Muscle of leg (tissue), 3 donors: ENCODE measurements at regions not wholly inside any gene's neighbourhood (a gene's known extent, or its start where the extent isn't known, plus 50 kb on each side); places are given as distances from the start of the nearest gene placed in this dataset.

Source experiments
- DNase-seq: peaks from one replicate; pipeline ENCODE4 v3.0.0; 2013
- H3K27ac ChIP-seq: one replicate; pipeline ENCODE4 v1.5.1; 2013; ENCODE audit warnings: mild to moderate bottlenecking, low read length, control low read depth
- H3K27me3 ChIP-seq: one replicate; pipeline ENCODE4 v1.6.1; 2013; ENCODE audit warnings: low read length; ENCODE audit not compliant: control insufficient read depth, insufficient read depth
- H3K36me3 ChIP-seq: one replicate; pipeline ENCODE4 v1.6.1; 2013; ENCODE audit warnings: low read length; ENCODE audit not compliant: control insufficient read depth, insufficient read depth
- H3K4me1 ChIP-seq: one replicate; pipeline ENCODE4 v1.6.1; 2013; ENCODE audit warnings: low read length; ENCODE audit not compliant: control insufficient read depth, insufficient read depth
- H3K4me3 ChIP-seq: one replicate; pipeline ENCODE4 v1.5.1; 2013; ENCODE audit warnings: low read length, control low read depth
- H3K9me3 ChIP-seq: replicated peaks from 2 replicates; pipeline ENCODE4 v1.6.1; 2013; ENCODE audit warnings: low read depth, low read length; ENCODE audit not compliant: control insufficient read depth
- WGBS: methylation state at CpG from one replicate; pipeline ENCODE4 v1.1.5; 2013; ENCODE audit warnings: missing lambda C conversion rate; ENCODE audit not compliant: insufficient coverage; 5-methylcytosine and 5-hydroxymethylcytosine counted together

DNA sequence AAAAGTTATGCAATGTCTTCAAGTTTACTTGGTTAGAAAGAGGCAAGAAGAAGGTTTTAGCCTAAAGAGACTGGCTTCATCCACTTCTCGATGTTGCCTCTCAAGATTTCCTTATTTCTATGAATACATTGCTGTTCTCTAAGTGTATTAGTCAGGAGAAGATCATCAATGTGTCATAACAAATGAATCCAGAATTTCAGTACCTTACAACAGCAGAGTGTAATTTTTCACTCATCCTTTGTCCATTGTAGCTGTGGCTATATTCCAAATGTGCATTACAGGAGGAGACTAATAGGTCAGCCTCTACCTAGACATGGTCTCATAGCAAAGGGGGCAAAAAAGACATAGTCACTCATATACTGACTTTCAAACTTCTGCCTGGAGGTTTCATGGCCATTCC is 579.1 kb downstream of the PRKD1 start:
- Histone ChIP-seq H3K36me3 (no peaks in the 10 kb centered on the region), H3K4me3 (no peak overlapping the region), H3K9me3 (no peaks in the 10 kb centered on the region), H3K4me1 (no peaks in the 10 kb centered on the region), H3K27ac (no peak overlapping the region), H3K27me3 (no peaks in the 10 kb centered on the region)
- DNase-seq, result no peak
- WGBS, result no CpG with 5 or more reads among the region's 1 CpG

GRCh38 chr14:29350496-29350895 is 577.2 kb downstream of the PRKD1 start:
- H3K4me1 ChIP-seq, result no peaks in the 10 kb centered on the region
- no peaks in the 10 kb centered on the region for H3K36me3 ChIP-seq
- H3K27me3 ChIP-seq, result no peaks in the 10 kb centered on the region
- no CpG with 5 or more reads among the region's 3 CpGs for WGBS
- H3K27ac ChIP-seq, result no peak overlapping the region
- H3K4me3 ChIP-seq, result no peak overlapping the region
- no peaks in the 10 kb centered on the region for H3K9me3 ChIP-seq
- DNase-seq, result no peak

- Histone ChIP-seq H3K36me3 (no peaks in the 10 kb centered on the region), H3K4me3 (no peak overlapping the region), H3K27me3 (no peaks in the 10 kb centered on the region), H3K9me3 (no peaks in the 10 kb centered on the region), H3K4me1 (no peaks in the 10 kb centered on the region), H3K27ac (no peak overlapping the region)
- WGBS, result no CpG with 5 or more reads among the region's 4 CpGs
- no peak for DNase-seq
These were observed 575.5 kb downstream of the PRKD1 start for GRCh38 chr14:29351996-29352705.

GRCh38 chr14:29352706-29353080 is 575.0 kb downstream of the PRKD1 start:
- WGBS, result no CpG with 5 or more reads among the region's 1 CpG
- no peak for DNase-seq
- no peak overlapping the region for H3K4me3 ChIP-seq

GRCh38 chr14:29353513-29353912 is 574.1 kb downstream of the PRKD1 start:
- Histone ChIP-seq H3K9me3 (no peaks in the 10 kb centered on the region), H3K4me1 (no peaks in the 10 kb centered on the region), H3K27ac (no peak overlapping the region), H3K4me3 (no peak overlapping the region), H3K27me3 (no peaks in the 10 kb centered on the region), H3K36me3 (no peaks in the 10 kb centered on the region)
- WGBS, result 71% methylated on average over 5 of the region's 5 CpGs
- no peak for DNase-seq

More at GRCh38 chr14:29352706-29353080, 575.0 kb downstream of the PRKD1 start:
- H3K27me3 ChIP-seq, result no peaks in the 10 kb centered on the region
- no peaks in the 10 kb centered on the region for H3K4me1 ChIP-seq
- no peaks in the 10 kb centered on the region for H3K9me3 ChIP-seq
- no peak overlapping the region for H3K27ac ChIP-seq
- no peaks in the 10 kb centered on the region for H3K36me3 ChIP-seq

GRCh38 chr14:29354486-29354885 is 573.2 kb downstream of the PRKD1 start:
- Histone ChIP-seq H3K9me3 (no peaks in the 10 kb centered on the region), H3K27ac (no peak overlapping the region), H3K4me1 (no peaks in the 10 kb centered on the region), H3K36me3 (no peaks in the 10 kb centered on the region), H3K27me3 (no peaks in the 10 kb centered on the region), H3K4me3 (no peak overlapping the region)
- no CpG with 5 or more reads among the region's 4 CpGs for WGBS
- no peak for DNase-seq

- Histone ChIP-seq H3K36me3 (no peaks in the 10 kb centered on the region), H3K27me3 (no peaks in the 10 kb centered on the region), H3K4me3 (no peak overlapping the region), H3K4me1 (no peaks in the 10 kb centered on the region), H3K27ac (no peak overlapping the region), H3K9me3 (no peaks in the 10 kb centered on the region)
- no peak for DNase-seq
- WGBS, result no CpG with 5 or more reads among the region's 1 CpG
These were observed 572.3 kb downstream of the PRKD1 start for GRCh38 chr14:29355331-29355730.

- DNase-seq, result no peak
- no CpG with 5 or more reads among the region's 1 CpG for WGBS
- Histone ChIP-seq H3K4me3 (no peak overlapping the region), H3K36me3 (no peaks in the 10 kb centered on the region), H3K4me1 (no peaks in the 10 kb centered on the region), H3K9me3 (no peaks in the 10 kb centered on the region), H3K27me3 (no peaks in the 10 kb centered on the region), H3K27ac (no peak overlapping the region)
These were observed 571.8 kb downstream of the PRKD1 start for GRCh38 chr14:29355846-29356245.

GRCh38 chr14:29360656-29361055 is 567.0 kb downstream of the PRKD1 start:
- WGBS, result no CpG with 5 or more reads among the region's 3 CpGs
- H3K4me1 ChIP-seq, result no peaks in the 10 kb centered on the region
- DNase-seq, result no peak

GRCh38 chr14:29370024-29370423 is 557.6 kb downstream of the PRKD1 start:
- no peak overlapping the region for H3K27ac ChIP-seq
- no CpG with 5 or more reads among the region's 2 CpGs for whole genome bisulfite sequencing
- no peaks in the 10 kb centered on the region for H3K9me3 ChIP-seq
- H3K4me1 ChIP-seq, result no peaks in the 10 kb centered on the region
- H3K27me3 ChIP-seq, result no peaks in the 10 kb centered on the region
- no peaks in the 10 kb centered on the region for H3K36me3 ChIP-seq
- no peak overlapping the region for H3K4me3 ChIP-seq
- DNase-seq, result no peak

More at GRCh38 chr14:29360656-29361055, 567.0 kb downstream of the PRKD1 start:
- no peaks in the 10 kb centered on the region for H3K27me3 ChIP-seq
- H3K36me3 ChIP-seq, result no peaks in the 10 kb centered on the region
- no peak overlapping the region for H3K4me3 ChIP-seq
- H3K27ac ChIP-seq, result no peak overlapping the region
- H3K9me3 ChIP-seq, result no peaks in the 10 kb centered on the region

DNA sequence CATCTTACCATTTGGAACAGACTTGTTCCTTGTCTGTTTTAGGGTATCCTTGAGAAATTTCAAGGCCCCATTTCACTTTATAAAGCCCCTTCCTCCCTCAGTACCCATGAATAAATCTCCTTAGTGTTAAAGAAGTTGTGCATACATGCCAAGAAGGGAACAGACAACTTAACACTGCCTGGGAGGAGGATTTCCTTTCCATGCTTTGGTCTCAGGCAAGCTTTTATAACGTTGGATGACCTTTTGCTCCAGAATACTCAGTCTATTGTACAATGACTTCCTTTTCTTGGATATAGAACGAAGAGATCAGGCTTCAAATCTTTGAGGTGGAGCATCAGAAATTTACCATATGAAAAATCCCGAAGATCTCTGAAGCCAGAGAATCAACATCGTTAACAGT is 551.4 kb downstream of the PRKD1 start:
- Histone ChIP-seq H3K27me3 (no peaks in the 10 kb centered on the region), H3K4me1 (no peaks in the 10 kb centered on the region), H3K9me3 (no peaks in the 10 kb centered on the region), H3K27ac (no peak overlapping the region), H3K4me3 (no peak overlapping the region), H3K36me3 (no peaks in the 10 kb centered on the region)
- no peak for DNase-seq
- WGBS, result no CpG with 5 or more reads among the region's 4 CpGs
